Suprapubic skin (tissue), 4 donors: ENCODE measurements at regions not wholly inside any gene's neighbourhood (a gene's known extent, or its start where the extent isn't known, plus 50 kb on each side); places are given as distances from the start of the nearest gene placed in this dataset.

Source experiments
- EP300 ChIP-seq: sonication (generic); formaldehyde crosslinking; IDR thresholded peaks from one replicate; pipeline ENCODE4 v1.6.1; 2017; ENCODE audit warnings: antibody characterized with exemption
- POLR2A ChIP-seq, 2 donors: fragments of 450-650 bp; IDR thresholded peaks; one replicate each; pipeline ENCODE4 v1.6.1; 2017; ENCODE audit warnings: antibody characterized with exemption in 2 of 2, mild to moderate bottlenecking in 2 of 2, moderate library complexity in 2 of 2
- POLR2AphosphoS5 ChIP-seq, 3 donors: sonication (generic); formaldehyde crosslinking; IDR thresholded peaks; one replicate each; pipeline ENCODE4 v1.6.1; 2017; ENCODE audit warnings: antibody characterized with exemption in 3 of 3
- TF ChIP-seq, protein P1 (sequence below), 2 donors: fragments of 200-600 bp in 1 of 2; fragments of 450-650 bp in 1 of 2; sonication (generic) in 1 of 2; IDR thresholded peaks; one replicate each; pipeline ENCODE4 v1.5.1; 2016 to 2019; ENCODE audit warnings: antibody characterized with exemption in 2 of 2, mild to moderate bottlenecking in 1 of 2, moderate library complexity in 1 of 2

DNA sequence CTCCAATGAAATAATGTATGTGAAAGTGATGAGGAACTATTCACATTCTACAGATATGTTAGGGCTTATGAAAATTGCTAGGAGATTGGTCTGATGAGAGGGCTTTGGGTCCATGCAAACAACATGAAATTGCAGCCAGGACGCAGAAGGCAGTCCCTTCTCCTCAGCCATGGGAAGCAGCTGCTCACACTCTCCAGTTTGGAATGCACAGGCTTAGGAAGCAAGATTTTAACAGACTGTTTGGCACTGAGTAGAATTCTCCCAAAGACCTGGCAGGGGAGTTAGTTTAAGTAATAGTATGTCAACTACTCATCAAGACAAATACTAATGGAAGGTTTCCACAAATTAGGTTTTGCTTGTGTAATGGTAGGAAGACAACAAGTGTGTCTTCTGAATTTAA lies 500.7 kb upstream of the ARRDC4 start:
- TF ChIP-seq, protein P1, sequence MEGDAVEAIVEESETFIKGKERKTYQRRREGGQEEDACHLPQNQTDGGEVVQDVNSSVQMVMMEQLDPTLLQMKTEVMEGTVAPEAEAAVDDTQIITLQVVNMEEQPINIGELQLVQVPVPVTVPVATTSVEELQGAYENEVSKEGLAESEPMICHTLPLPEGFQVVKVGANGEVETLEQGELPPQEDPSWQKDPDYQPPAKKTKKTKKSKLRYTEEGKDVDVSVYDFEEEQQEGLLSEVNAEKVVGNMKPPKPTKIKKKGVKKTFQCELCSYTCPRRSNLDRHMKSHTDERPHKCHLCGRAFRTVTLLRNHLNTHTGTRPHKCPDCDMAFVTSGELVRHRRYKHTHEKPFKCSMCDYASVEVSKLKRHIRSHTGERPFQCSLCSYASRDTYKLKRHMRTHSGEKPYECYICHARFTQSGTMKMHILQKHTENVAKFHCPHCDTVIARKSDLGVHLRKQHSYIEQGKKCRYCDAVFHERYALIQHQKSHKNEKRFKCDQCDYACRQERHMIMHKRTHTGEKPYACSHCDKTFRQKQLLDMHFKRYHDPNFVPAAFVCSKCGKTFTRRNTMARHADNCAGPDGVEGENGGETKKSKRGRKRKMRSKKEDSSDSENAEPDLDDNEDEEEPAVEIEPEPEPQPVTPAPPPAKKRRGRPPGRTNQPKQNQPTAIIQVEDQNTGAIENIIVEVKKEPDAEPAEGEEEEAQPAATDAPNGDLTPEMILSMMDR (IDR thresholded peaks at IDR 0.05): no peak
- TF ChIP-seq POLR2AphosphoS5 (IDR thresholded peaks at IDR 0.05) (no peak), POLR2A (IDR thresholded peaks at IDR 0.05) (no peak), EP300 (no peak)
